ENCODE measurements at regions not wholly inside any gene's neighbourhood (a gene's known extent, or its start where the extent isn't known, plus 50 kb on each side); places are given as distances from the start of the nearest gene placed in this dataset.
"Not testable (repeated sequence)": the region's sequence is repeated elsewhere in the genome, so short reads cannot be mapped to it uniquely, and the experiment has no call there.

DNA sequence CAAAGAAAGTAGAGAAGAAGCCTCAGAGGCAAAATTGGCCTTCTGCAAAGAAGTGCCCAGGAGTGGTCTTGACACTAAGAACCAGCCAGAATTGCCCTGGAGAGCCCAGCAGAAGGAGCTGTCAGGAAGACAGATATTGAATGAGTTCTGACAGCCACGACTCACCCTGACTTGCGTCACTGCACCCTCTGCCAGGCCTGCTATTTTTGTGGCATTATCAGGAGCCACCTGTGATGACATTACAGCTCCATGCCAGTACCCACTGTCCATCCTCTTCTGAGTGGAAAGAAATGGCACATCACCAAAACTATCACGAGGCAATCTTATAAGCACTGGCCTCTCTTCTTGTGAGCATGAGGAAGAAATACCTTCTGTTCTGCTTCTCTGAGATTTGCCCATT is 67.7 kb downstream of the SMIM20 start:
- H3K36me3 ChIP-seq (ENCODE audit: insufficient read depth, low read length) = no peaks in the 10 kb centered on the region
- no peaks in the 10 kb centered on the region for H3K27me3 ChIP-seq (ENCODE audit: control insufficient read depth in 1 of 2, insufficient read depth in 2 of 2, low read length in 2 of 2)
- H3K27ac ChIP-seq (ENCODE audit: low read depth, low read length) = no peak overlapping the region
- no peak overlapping the region for H3K9ac ChIP-seq (ENCODE audit: low read length)
- no peaks in the 10 kb centered on the region for H3K4me1 ChIP-seq (ENCODE audit: insufficient read depth, low read length)
- H3K4me3 ChIP-seq (ENCODE audit: low read depth in 1 of 2, low read length in 2 of 2) = no peak overlapping the region
- H3K9me3 ChIP-seq (ENCODE audit: low read length) = no peaks in the 10 kb centered on the region

DNA sequence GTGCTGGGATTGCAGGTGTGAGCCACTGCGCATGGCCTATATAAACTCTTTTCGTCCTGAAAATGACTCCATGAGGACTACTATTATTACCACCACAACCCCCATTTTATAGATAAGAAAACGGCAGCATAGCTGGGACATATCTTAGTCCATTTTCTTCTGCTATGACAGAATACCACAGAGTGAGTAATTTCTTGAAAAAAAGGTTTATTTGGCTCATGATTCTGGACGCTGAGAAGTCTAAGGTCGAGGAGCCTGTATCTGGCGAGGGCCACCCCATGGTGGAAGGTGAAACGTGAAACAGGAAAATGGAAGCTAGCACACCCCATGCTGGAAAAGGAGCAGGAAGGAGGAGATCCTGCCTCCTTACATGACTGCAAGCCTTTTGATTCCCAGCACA is 68.9 kb downstream of the SMIM20 start:
- Histone ChIP-seq H3K9me3 (ENCODE audit: low read length) (no peaks in the 10 kb centered on the region), H3K27me3 (ENCODE audit: control insufficient read depth in 1 of 2, insufficient read depth in 2 of 2, low read length in 2 of 2) (no peaks in the 10 kb centered on the region), H3K27ac (ENCODE audit: low read depth, low read length) (no peak overlapping the region), H3K4me3 (ENCODE audit: low read depth in 1 of 2, low read length in 2 of 2) (no peak overlapping the region), H3K9ac (ENCODE audit: low read length) (no peak overlapping the region), H3K36me3 (ENCODE audit: insufficient read depth, low read length) (no peaks in the 10 kb centered on the region), H3K4me1 (ENCODE audit: insufficient read depth, low read length) (no peaks in the 10 kb centered on the region)

GRCh38 chr4:25984266-25984665 is 70.2 kb downstream of the SMIM20 start:
- no peaks in the 10 kb centered on the region for H3K36me3 ChIP-seq (ENCODE audit: insufficient read depth, low read length)
- H3K9me3 ChIP-seq (ENCODE audit: low read length) = no peaks in the 10 kb centered on the region
- H3K9ac ChIP-seq (ENCODE audit: low read length) = no peak overlapping the region
- no peaks in the 10 kb centered on the region for H3K4me1 ChIP-seq (ENCODE audit: insufficient read depth, low read length)
- H3K4me3 ChIP-seq (ENCODE audit: low read depth in 1 of 2, low read length in 2 of 2) = no peak overlapping the region
- no peak overlapping the region for H3K27ac ChIP-seq (ENCODE audit: low read depth, low read length)
- no peaks in the 10 kb centered on the region for H3K27me3 ChIP-seq (ENCODE audit: control insufficient read depth in 1 of 2, insufficient read depth in 2 of 2, low read length in 2 of 2)

DNA sequence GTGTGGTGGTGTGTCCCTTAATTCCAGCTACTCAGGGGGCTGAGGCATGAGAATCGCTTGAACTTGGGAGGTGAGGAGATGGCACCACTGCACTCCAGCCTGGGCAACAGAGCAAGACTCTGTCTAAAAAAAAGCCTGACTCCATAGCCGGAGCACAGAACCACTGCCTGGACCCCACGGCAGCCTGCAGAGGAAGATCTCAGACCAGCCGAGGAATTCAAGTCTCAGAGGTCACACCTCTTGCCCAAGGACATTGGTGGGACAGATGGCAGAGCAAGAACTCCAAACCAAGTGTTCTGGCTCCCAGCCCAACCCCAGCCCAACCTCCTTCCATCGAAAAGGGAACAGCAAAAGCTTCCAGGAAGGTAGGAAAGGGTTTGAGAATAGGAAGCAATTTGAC is 70.8 kb downstream of the SMIM20 start:
- H3K27me3 ChIP-seq (ENCODE audit: control insufficient read depth in 1 of 2, insufficient read depth in 2 of 2, low read length in 2 of 2) = no peaks in the 10 kb centered on the region
- no peak overlapping the region for H3K4me3 ChIP-seq (ENCODE audit: low read depth in 1 of 2, low read length in 2 of 2)
- H3K4me1 ChIP-seq (ENCODE audit: insufficient read depth, low read length) = no peaks in the 10 kb centered on the region
- no peak overlapping the region for H3K27ac ChIP-seq (ENCODE audit: low read depth, low read length)
- no peak overlapping the region for H3K9ac ChIP-seq (ENCODE audit: low read length)
- H3K36me3 ChIP-seq (ENCODE audit: insufficient read depth, low read length) = no peaks in the 10 kb centered on the region
- no peaks in the 10 kb centered on the region for H3K9me3 ChIP-seq (ENCODE audit: low read length)

DNA sequence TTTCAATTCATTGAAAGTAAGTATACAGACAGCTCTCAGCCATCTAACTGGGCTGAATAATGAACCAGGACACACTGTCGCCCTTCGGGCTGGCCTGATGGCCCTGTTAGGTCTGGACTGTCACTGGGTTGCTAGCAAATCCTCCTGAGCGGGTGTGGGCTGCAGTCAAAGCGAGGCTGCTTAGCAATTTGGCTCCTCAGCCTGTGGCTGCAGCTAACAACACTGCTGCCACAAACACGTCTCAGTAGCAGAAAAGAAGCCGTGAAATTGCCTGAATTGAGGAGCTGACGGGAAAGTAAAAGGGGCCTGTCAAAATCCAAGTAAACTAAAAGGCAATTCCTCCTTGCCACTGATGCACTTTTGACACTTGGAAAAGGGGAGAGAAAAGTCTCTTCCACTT is 72.8 kb downstream of the SMIM20 start:
- Histone ChIP-seq H3K9ac (ENCODE audit: low read length) (no peak overlapping the region), H3K4me3 (ENCODE audit: low read depth in 1 of 2, low read length in 2 of 2) (no peak overlapping the region), H3K27ac (ENCODE audit: low read depth, low read length) (no peak overlapping the region), H3K9me3 (ENCODE audit: low read length) (no peaks in the 10 kb centered on the region), H3K4me1 (ENCODE audit: insufficient read depth, low read length) (no peaks in the 10 kb centered on the region), H3K27me3 (ENCODE audit: control insufficient read depth in 1 of 2, insufficient read depth in 2 of 2, low read length in 2 of 2) (no peaks in the 10 kb centered on the region), H3K36me3 (ENCODE audit: insufficient read depth, low read length) (no peaks in the 10 kb centered on the region)

GRCh38 chr4:25991340-25991739 is 77.3 kb downstream of the SMIM20 start:
- no peaks in the 10 kb centered on the region for H3K4me1 ChIP-seq (ENCODE audit: insufficient read depth, low read length)
- no peak overlapping the region for H3K4me3 ChIP-seq (ENCODE audit: low read depth in 1 of 2, low read length in 2 of 2)
- no peaks in the 10 kb centered on the region for H3K27me3 ChIP-seq (ENCODE audit: control insufficient read depth in 1 of 2, insufficient read depth in 2 of 2, low read length in 2 of 2)
- no peak overlapping the region for H3K27ac ChIP-seq (ENCODE audit: low read depth, low read length)
- no peaks in the 10 kb centered on the region for H3K9me3 ChIP-seq (ENCODE audit: low read length)
- H3K36me3 ChIP-seq (ENCODE audit: insufficient read depth, low read length) = no peaks in the 10 kb centered on the region
- no peak overlapping the region for H3K9ac ChIP-seq (ENCODE audit: low read length)

DNA sequence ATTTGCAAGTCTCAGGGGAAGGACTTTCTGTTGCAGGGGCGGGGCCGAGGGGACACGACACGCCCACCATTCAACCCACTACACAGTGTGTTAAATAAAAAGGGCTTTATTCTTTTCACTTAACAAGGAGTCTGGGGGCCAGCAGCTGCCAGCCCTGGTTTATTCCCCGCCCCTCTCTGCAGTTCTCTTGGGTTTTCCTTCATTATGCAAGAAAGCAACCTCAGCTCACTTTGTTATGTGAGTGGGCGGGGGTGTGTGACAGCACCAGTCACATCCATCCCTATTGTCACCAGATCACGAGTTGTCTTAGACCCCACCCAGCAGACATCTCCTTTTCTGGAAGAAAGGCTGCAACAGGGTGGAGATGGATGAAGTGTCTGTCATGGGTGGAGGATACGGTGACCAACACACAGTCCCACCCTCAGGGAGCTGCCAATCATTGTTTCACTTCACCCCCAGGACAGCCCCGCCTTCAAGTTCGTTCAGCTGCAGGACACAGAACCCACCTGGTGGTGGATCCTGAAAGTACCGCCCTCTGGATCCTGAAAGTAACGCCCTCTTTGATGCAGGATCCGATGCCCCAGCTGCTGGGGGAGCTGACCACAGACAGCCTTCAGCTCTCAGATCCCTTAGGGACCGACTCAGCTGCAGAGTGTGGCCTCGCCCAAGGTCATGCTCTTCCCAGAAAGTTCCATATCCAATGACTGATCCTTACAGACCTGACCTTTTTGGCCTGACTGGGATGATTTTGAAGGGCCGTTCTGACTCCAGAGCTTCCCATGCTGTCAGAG is 79.6 kb downstream of the SMIM20 start:
- no peak overlapping the region for H3K27ac ChIP-seq (ENCODE audit: low read depth, low read length)
- no peaks in the 10 kb centered on the region for H3K27me3 ChIP-seq (ENCODE audit: control insufficient read depth in 1 of 2, insufficient read depth in 2 of 2, low read length in 2 of 2)
- H3K9ac ChIP-seq (ENCODE audit: low read length) = no peak overlapping the region
- H3K9me3 ChIP-seq (ENCODE audit: low read length) = no peaks in the 10 kb centered on the region
- H3K4me3 ChIP-seq (ENCODE audit: low read depth in 1 of 2, low read length in 2 of 2) = no peak overlapping the region
- no peaks in the 10 kb centered on the region for H3K36me3 ChIP-seq (ENCODE audit: insufficient read depth, low read length)
- no peaks in the 10 kb centered on the region for H3K4me1 ChIP-seq (ENCODE audit: insufficient read depth, low read length)

DNA sequence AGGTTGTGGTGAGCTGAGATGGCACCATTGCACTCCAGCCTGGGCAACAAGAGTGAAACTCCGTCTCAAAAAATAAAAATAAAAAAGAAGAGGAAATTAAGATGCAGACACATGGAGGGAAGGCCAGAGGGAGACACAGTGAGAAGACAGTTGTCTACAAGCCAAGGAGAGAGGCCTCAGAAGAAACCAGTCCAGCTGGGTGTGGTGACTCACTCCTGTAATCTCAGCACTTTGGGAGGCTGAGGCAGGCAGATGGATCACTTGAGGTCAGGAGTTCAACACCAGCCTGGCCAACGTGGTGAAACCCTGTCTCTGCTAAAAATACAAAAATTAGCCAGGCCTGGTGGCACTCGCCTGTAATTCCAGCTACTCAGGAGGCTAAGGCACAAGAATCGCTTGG is 80.6 kb downstream of the SMIM20 start:
- H3K27ac ChIP-seq (ENCODE audit: low read depth, low read length); H3K27me3 ChIP-seq (ENCODE audit: control insufficient read depth in 1 of 2, insufficient read depth in 2 of 2, low read length in 2 of 2): not testable (repeated sequence)

DNA sequence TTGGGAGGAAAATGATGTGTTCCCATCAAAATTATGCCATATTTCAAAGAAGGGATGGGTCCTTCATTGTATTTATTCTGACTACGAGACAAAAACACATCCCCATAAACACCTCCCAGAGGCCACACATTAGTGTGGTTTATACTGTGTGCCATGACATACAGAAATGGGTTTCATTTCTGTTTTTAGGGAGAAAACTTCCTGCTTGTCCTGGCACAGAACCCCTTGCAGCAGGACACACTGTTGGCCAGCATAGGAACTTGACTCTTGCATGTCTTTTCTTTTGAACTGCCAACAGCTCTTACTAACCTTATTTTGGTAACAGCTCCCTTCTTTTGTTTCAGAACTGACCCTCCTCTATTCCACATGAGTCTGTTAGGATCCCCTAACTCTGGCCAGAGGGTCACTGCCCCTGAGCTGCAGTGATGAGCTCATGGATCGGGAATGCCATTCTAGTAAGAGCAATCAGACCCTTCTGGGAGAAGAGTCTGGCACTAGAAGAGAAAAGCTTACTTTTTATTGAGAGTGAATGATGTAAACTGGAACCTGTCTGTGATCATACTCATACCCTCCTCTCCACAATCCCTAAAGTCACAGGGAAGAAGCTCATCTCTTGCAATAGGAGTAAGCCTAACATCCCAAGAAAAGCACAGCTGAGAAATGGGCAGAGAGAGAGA is 86.4 kb downstream of the SMIM20 start:
- H3K9me3 ChIP-seq (ENCODE audit: low read length) = no peaks in the 10 kb centered on the region
- H3K36me3 ChIP-seq (ENCODE audit: insufficient read depth, low read length) = no peaks in the 10 kb centered on the region
- H3K27ac ChIP-seq (ENCODE audit: low read depth, low read length) = no peak overlapping the region
- no peak overlapping the region for H3K9ac ChIP-seq (ENCODE audit: low read length)
- no peaks in the 10 kb centered on the region for H3K4me1 ChIP-seq (ENCODE audit: insufficient read depth, low read length)
- H3K4me3 ChIP-seq (ENCODE audit: low read depth in 1 of 2, low read length in 2 of 2) = no peak overlapping the region
- no peaks in the 10 kb centered on the region for H3K27me3 ChIP-seq (ENCODE audit: control insufficient read depth in 1 of 2, insufficient read depth in 2 of 2, low read length in 2 of 2)

More for the DNA sequence above, 80.6 kb downstream of the SMIM20 start:
- H3K4me1 ChIP-seq (ENCODE audit: insufficient read depth, low read length); H3K9me3 ChIP-seq (ENCODE audit: low read length); H3K36me3 ChIP-seq (ENCODE audit: insufficient read depth, low read length); H3K9ac ChIP-seq (ENCODE audit: low read length); H3K4me3 ChIP-seq (ENCODE audit: low read depth in 1 of 2, low read length in 2 of 2): not testable (repeated sequence)

DNA sequence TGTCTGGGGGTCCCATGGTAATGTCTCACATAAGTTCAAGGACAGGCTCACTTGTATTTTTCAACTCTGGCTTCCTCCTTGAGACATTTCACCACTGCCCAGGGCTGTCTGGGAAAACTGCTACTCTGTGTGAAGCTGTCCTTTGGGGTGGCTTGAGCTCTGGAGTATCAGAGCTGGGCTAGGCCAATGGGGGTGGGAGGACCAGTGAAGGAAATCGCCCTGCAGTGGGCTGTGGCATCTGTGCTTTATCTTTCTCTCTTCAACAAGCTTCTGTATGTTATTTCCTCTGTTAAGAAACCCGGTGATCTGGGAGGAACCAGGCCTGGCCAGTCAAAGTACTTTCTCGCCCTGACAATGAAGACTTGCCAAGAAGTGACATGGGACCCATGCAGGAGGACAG is 87.4 kb downstream of the SMIM20 start:
- H3K4me3 ChIP-seq (ENCODE audit: low read depth in 1 of 2, low read length in 2 of 2) = no peak overlapping the region
- no peaks in the 10 kb centered on the region for H3K4me1 ChIP-seq (ENCODE audit: insufficient read depth, low read length)
- no peaks in the 10 kb centered on the region for H3K36me3 ChIP-seq (ENCODE audit: insufficient read depth, low read length)
- no peak overlapping the region for H3K27ac ChIP-seq (ENCODE audit: low read depth, low read length)
- no peaks in the 10 kb centered on the region for H3K9me3 ChIP-seq (ENCODE audit: low read length)
- H3K9ac ChIP-seq (ENCODE audit: low read length) = no peak overlapping the region
- H3K27me3 ChIP-seq (ENCODE audit: control insufficient read depth in 1 of 2, insufficient read depth in 2 of 2, low read length in 2 of 2) = no peaks in the 10 kb centered on the region

DNA sequence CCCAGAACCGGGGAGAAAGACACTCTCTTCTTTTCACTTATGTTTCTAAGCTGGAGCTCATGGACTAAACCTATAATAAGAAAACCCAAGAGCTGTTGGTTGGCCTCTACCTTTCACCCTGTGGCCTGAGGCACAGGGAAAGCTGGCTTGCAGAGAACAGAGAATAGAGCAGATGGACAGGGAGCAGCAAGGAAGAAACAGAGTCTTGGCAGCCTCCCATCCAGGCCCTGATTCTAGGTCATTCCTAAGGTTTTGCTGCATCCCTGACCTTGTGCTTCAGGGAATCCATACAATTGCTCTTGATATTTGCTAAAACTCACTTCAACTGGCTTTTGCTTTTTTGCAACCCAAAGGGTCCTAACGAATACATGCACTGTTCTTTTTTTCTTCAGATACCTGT is 87.8 kb downstream of the SMIM20 start:
- Histone ChIP-seq H3K36me3 (ENCODE audit: insufficient read depth, low read length) (no peaks in the 10 kb centered on the region), H3K4me3 (ENCODE audit: low read depth in 1 of 2, low read length in 2 of 2) (no peak overlapping the region), H3K9ac (ENCODE audit: low read length) (no peak overlapping the region), H3K27ac (ENCODE audit: low read depth, low read length) (no peak overlapping the region), H3K9me3 (ENCODE audit: low read length) (no peaks in the 10 kb centered on the region), H3K27me3 (ENCODE audit: control insufficient read depth in 1 of 2, insufficient read depth in 2 of 2, low read length in 2 of 2) (no peaks in the 10 kb centered on the region), H3K4me1 (ENCODE audit: insufficient read depth, low read length) (no peaks in the 10 kb centered on the region)

DNA sequence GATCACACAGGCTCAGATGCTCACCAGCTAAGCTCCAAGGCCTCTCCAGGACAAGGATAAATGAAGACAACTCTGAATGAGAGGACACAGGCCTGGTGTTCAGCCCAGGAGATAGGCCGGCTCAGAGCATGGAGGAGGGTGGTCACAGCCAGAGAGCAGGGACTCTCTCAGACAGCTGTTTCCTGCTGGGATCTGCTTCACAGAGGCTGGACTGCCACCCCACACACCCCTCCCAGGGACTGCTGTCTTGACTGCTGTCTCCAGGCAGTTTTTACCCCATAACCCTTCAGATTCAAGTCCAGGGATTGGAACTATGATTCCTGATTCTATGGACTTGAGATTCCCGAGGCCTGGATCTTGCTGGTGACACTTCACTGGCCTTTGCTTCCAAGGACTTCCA is 89.0 kb downstream of the SMIM20 start:
- Histone ChIP-seq H3K36me3 (ENCODE audit: insufficient read depth, low read length) (no peaks in the 10 kb centered on the region), H3K4me3 (ENCODE audit: low read depth in 1 of 2, low read length in 2 of 2) (no peak overlapping the region), H3K9ac (ENCODE audit: low read length) (no peak overlapping the region), H3K4me1 (ENCODE audit: insufficient read depth, low read length) (no peaks in the 10 kb centered on the region), H3K9me3 (ENCODE audit: low read length) (no peaks in the 10 kb centered on the region), H3K27ac (ENCODE audit: low read depth, low read length) (no peak overlapping the region), H3K27me3 (ENCODE audit: control insufficient read depth in 1 of 2, insufficient read depth in 2 of 2, low read length in 2 of 2) (no peaks in the 10 kb centered on the region)

All from muscle layer of colon (tissue), 2 donors.